ENCODE measurements at regions not wholly inside any gene's neighbourhood (a gene's known extent, or its start where the extent isn't known, plus 50 kb on each side); places are given as distances from the start of the nearest gene placed in this dataset.
"Not testable (repeated sequence)": the region's sequence is repeated elsewhere in the genome, so short reads cannot be mapped to it uniquely, and the experiment has no call there.

GRCh38 chr16:17962726-17963125, 373.8 kb downstream of the NPIPA8 start:
- Histone ChIP-seq H3K27me3 (peaks cover 8% of the 10 kb centered on the region), H3K27ac (no peak overlapping the region), H3K4me3 (no peak overlapping the region), H3K9me3 (peaks cover 0 to 12% (median 0%) of the 10 kb centered on the region in 3 donors), H3K36me3 (no peaks in the 10 kb centered on the region), H3K4me1 (no peaks in the 10 kb centered on the region)
- 64 to 75% methylated on average over 1 to 3 of the region's 3 CpGs for WGBS, 2 donors (ENCODE audit: low coverage in 1 of 2)
- TF ChIP-seq POLR2AphosphoS5 (IDR thresholded peaks at IDR 0.05) (no peak), CTCF (IDR thresholded peaks at IDR 0.05) (no peak), POLR2A (IDR thresholded peaks at IDR 0.05) (no peak), EP300 (IDR thresholded peaks at IDR 0.05) (no peak)
- no peak for ATAC-seq

DNA sequence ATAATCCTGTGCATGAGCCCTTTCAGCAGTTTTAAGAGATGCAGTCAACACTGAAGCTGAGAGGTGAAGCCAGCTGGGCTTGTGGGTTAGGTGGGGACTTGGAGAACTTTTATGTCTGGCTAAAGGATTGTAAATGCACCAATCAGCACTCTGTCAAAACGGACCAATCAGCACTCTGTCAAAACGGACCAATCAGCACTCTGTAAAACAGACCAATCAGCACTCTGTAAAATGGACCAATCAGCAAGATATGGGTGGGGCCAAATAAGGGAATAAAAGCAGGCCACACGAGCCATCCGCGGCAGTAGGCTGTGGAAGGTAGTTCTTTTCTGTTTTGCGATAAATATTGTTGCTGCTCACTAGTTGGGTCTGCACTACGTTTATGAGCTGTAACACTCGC, 374.7 kb downstream of the NPIPA8 start:
- H3K4me3 ChIP-seq, ATAC-seq, H3K4me1 ChIP-seq, H3K36me3 ChIP-seq, H3K27ac ChIP-seq, H3K27me3 ChIP-seq: not testable (repeated sequence)
- peaks cover 0 to 13% (median 0%) of the 10 kb centered on the region in 3 donors for H3K9me3 ChIP-seq
- WGBS, 2 donors (ENCODE audit: low coverage in 1 of 2), result 80% methylated on average over 1 to 8 of the region's 8 CpGs

DNA sequence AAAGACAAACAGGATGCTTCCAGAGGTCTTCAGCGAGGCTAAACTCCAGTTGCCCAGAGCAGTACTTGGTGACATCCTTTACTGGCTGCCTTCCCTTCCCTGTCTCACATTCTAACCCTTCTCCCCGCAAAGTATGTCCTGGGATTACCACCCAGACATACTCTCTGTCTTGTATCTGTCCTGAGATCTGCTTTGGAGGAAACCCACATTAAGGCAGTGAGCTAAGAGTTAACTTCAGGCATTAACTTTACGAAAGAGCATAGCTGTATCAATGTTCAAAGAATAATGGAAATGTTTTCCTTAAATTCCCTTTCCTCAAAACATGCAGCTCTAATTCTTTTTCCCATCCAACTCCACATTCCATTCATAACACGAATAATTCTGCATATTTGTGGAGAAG, 385.2 kb downstream of the NPIPA8 start:
- WGBS, 2 donors (ENCODE audit: low coverage in 1 of 2), result 22 to 27% methylated on average over 3 to 4 of the region's 4 CpGs
- no peak for ATAC-seq
- no peaks in the 10 kb centered on the region for H3K9me3 ChIP-seq
- H3K4me1 ChIP-seq, result no peaks in the 10 kb centered on the region
- H3K27ac ChIP-seq, result no peak overlapping the region
- no peak overlapping the region for H3K4me3 ChIP-seq
- TF ChIP-seq POLR2AphosphoS5 (IDR thresholded peaks at IDR 0.05) (no peak), EP300 (IDR thresholded peaks at IDR 0.05) (no peak), POLR2A (IDR thresholded peaks at IDR 0.05) (no peak), CTCF (IDR thresholded peaks at IDR 0.05) (no peak)
- peaks cover 12% of the 10 kb centered on the region for H3K27me3 ChIP-seq
- no peaks in the 10 kb centered on the region for H3K36me3 ChIP-seq

- peaks cover 13% of the 10 kb centered on the region for H3K27me3 ChIP-seq
- WGBS, 2 donors (ENCODE audit: low coverage in 1 of 2), result 31 to 61% methylated on average over 4 of the region's 4 CpGs
Measured at GRCh38 chr16:17949982-17950250, 386.6 kb downstream of the NPIPA8 start.

GRCh38 chr16:17949141-17949981, 387.2 kb downstream of the NPIPA8 start:
- ATAC-seq, result no peak
- TF ChIP-seq POLR2A (IDR thresholded peaks at IDR 0.05), result no peak
- no peak for TF ChIP-seq POLR2AphosphoS5 (IDR thresholded peaks at IDR 0.05)
- TF ChIP-seq EP300 (IDR thresholded peaks at IDR 0.05), result no peak
- TF ChIP-seq CTCF (IDR thresholded peaks at IDR 0.05), result no peak
- Histone ChIP-seq H3K4me1 (no peaks in the 10 kb centered on the region), H3K27me3 (peaks cover 18% of the 10 kb centered on the region), H3K27ac (no peak overlapping the region), H3K4me3 (no peak overlapping the region), H3K36me3 (no peaks in the 10 kb centered on the region), H3K9me3 (no peaks in the 10 kb centered on the region)
- WGBS, 2 donors (ENCODE audit: low coverage in 1 of 2), result 24 to 55% methylated on average over 5 to 7 of the region's 10 CpGs

More at GRCh38 chr16:17949982-17950250, 386.6 kb downstream of the NPIPA8 start:
- Histone ChIP-seq H3K9me3 (no peaks in the 10 kb centered on the region), H3K4me1 (no peaks in the 10 kb centered on the region), H3K36me3 (no peaks in the 10 kb centered on the region), H3K4me3 (no peak overlapping the region), H3K27ac (no peak overlapping the region)
- ATAC-seq, result no peak
- no peak for TF ChIP-seq EP300 (IDR thresholded peaks at IDR 0.05)
- no peak for TF ChIP-seq POLR2AphosphoS5 (IDR thresholded peaks at IDR 0.05)
- TF ChIP-seq CTCF (IDR thresholded peaks at IDR 0.05), result no peak
- TF ChIP-seq POLR2A (IDR thresholded peaks at IDR 0.05), result no peak

Measured in gastroesophageal sphincter (tissue), 4 donors.